Activated CD4-positive, alpha-beta memory T cell treated with anti-CD3 and anti-CD28 coated beads for 36 hours (primary cell): ENCODE measurements at regions not wholly inside any gene's neighbourhood (a gene's known extent, or its start where the extent isn't known, plus 50 kb on each side); places are given as distances from the start of the nearest gene placed in this dataset.
"Not testable (repeated sequence)": the region's sequence is repeated elsewhere in the genome, so short reads cannot be mapped to it uniquely, and the experiment has no call there.

ENCODE experiments used
- CTCF ChIA-PET: fragments of 350-600 bp; sonication (Branson Sonifier 250); formaldehyde crosslinking; loops from one replicate; lab custom pipeline; 2021; ENCODE audit warnings: antibody characterized with exemption, inconsistent platforms; lab: Charles Lee
- POLR2A ChIA-PET: fragments of 350-600 bp; sonication (Branson Sonifier 250); formaldehyde crosslinking; loops from one replicate; lab custom pipeline; 2021; ENCODE audit warnings: antibody characterized with exemption; lab: Charles Lee
- DNase-seq: peaks from one replicate; pipeline ENCODE4 v3.0.0-alpha.2; 2020
- H3K27ac Mint-ChIP-seq: one replicate; pipeline ENCODE4 v1.8.0; 2021; ENCODE audit warnings: mixed read lengths
- H3K27me3 Mint-ChIP-seq: one replicate; pipeline ENCODE4 v1.8.0; 2021; ENCODE audit warnings: mixed read lengths
- H3K36me3 Mint-ChIP-seq: one replicate; pipeline ENCODE4 v1.8.0; 2021; ENCODE audit warnings: mixed read lengths
- H3K4me1 Mint-ChIP-seq: one replicate; pipeline ENCODE4 v1.8.0; 2021; ENCODE audit warnings: low read depth, mixed read lengths
- H3K4me3 Mint-ChIP-seq: one replicate; pipeline ENCODE4 v1.8.0; 2021; ENCODE audit warnings: mild to moderate bottlenecking, mixed read lengths
- H3K9me3 Mint-ChIP-seq: one replicate; pipeline ENCODE4 v1.8.0; 2021; ENCODE audit warnings: mixed read lengths
- intact Hi-C: fragments of 100-400 bp; cut with micrococcal nuclease; formaldehyde crosslinking; loops from one replicate; pipeline ENCODE4 v1.15.1; 2023

DNA sequence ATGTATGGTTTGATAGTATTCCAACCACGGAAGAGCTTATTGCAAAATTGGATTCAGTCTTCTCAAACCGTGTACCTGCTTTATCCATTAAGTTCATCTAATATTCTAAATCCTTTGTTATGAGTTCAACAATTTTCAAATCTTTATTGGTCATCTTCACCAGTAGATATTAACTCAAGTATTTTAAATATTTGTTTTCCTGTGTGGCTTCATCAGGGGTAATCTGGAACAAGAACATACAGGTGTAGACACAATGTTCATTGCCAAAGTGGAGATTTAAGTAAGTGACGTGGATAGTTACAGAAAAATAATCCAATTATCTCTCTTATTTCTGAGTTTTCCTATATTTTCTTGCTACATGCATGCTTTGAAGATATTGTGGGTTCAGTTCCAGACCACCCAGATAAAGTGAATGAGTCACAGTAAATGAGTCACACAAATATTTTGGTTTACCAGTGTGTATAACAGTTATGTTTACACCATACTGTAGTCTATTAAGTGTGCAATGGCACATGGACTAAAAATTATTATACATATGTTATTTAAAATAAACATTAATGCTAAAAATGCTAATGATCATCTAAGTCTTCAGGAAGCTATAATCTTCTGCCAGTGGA lies 429.0 kb upstream of the POT1 start:
- intact Hi-C loops, result no loop called here
- CTCF ChIA-PET, result no interaction called here
- POLR2A ChIA-PET, result no interaction called here
- DNase-seq, result no peak
- Mint-ChIP-seq H3K9me3 (peaks cover 2% of the 10 kb centered on the region), H3K4me1 (no peaks in the 10 kb centered on the region), H3K27ac (no peak overlapping the region), H3K4me3 (no peak overlapping the region), H3K36me3 (no peaks in the 10 kb centered on the region), H3K27me3 (no peaks in the 10 kb centered on the region)

DNA sequence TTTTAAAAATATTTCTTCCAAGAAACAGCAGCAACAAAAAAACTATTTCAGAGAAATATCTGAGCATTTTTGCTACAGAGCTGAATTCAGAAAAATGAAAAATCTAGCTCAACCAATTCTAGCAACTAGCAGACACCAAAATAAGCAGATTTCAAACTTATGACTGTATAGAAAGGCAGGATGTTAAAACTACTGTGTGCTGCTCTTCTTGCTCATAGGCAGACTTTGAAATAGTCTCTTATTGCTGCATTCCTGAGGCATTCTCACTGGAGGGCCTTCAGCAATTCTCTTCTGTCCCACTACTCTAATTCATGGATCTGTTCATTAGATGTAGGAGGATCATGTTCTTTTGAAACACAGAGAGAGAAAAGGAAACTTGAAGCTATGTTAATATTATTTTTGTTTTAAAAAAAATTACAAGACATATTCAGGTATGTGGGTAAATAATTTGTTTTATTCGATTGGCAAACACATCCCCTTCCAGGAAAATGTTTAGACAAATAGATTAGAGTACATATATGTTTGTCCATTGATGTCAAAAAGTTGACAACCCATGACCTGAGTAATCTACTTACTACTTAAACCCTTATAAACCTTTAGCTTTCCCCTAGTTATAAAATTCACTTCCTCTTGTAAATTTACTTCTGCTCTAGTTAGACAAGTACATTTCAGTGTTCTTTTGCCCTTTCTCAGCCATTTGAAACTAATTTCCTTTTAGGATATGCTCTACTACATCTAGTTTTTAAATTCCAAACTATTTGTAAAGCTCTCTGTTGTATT lies 428.2 kb upstream of the POT1 start:
- Mint-ChIP-seq H3K27ac (no peak overlapping the region), H3K9me3 (peaks cover 2% of the 10 kb centered on the region), H3K36me3 (no peaks in the 10 kb centered on the region), H3K4me3 (no peak overlapping the region), H3K27me3 (no peaks in the 10 kb centered on the region), H3K4me1 (no peaks in the 10 kb centered on the region)
- ChIA-PET CTCF (no interaction called here), POLR2A (no interaction called here)
- DNase-seq, result no peak
- intact Hi-C loops, result no loop called here

DNA sequence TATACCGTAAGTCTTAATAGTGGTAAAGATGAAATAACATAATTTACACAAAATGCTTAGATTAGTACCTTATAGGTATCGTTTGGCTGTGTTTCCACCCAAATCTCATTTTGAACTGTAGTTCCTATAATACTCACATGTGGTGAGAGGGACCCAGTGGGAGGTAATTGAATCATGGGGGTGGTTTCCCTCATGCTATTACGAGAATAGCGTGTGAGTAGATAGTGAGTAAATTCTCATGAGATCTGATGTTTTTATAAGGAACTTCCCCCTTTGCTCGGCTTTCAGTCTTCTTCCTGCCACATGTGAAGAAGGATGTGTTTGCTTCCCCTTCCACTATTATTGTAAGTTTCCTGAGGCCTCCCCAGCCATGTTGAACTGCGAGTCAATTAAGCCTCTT lies 426.3 kb upstream of the POT1 start:
- Mint-ChIP-seq H3K36me3 (no peaks in the 10 kb centered on the region), H3K4me1 (no peaks in the 10 kb centered on the region), H3K27me3 (no peaks in the 10 kb centered on the region), H3K9me3 (peaks cover 3% of the 10 kb centered on the region), H3K4me3 (no peak overlapping the region), H3K27ac (no peak overlapping the region)
- ChIA-PET POLR2A (no interaction called here), CTCF (no interaction called here)
- DNase-seq, result no peak
- intact Hi-C loops, result no loop called here

DNA sequence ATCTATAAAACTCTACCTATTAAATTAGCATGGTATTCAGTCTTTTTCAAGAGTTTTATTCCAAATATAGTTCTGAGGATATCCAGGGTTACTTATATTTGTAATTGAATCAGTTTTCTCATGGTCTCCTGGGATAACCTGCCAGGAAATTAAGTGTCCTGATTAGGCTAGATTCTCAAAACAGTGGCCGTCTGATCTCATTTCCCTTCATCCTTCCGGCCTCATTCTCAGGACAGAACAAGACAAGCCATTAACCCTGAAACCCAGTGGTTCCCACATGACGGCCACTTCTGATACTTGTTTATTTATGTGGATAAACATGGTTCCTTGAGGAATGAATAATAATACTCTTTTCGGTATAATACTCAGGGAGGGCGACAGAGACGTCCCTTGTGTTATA lies 417.6 kb upstream of the POT1 start:
- no peaks in the 10 kb centered on the region for H3K4me1 Mint-ChIP-seq
- H3K36me3 Mint-ChIP-seq, result no peaks in the 10 kb centered on the region
- H3K27me3 Mint-ChIP-seq, result no peaks in the 10 kb centered on the region
- intact Hi-C loops, result no loop called here
- ChIA-PET CTCF (no interaction called here), POLR2A (no interaction called here)
- no peak overlapping the region for H3K4me3 Mint-ChIP-seq
- no peak for DNase-seq
- peaks cover 5% of the 10 kb centered on the region for H3K9me3 Mint-ChIP-seq
- no peak overlapping the region for H3K27ac Mint-ChIP-seq

DNA sequence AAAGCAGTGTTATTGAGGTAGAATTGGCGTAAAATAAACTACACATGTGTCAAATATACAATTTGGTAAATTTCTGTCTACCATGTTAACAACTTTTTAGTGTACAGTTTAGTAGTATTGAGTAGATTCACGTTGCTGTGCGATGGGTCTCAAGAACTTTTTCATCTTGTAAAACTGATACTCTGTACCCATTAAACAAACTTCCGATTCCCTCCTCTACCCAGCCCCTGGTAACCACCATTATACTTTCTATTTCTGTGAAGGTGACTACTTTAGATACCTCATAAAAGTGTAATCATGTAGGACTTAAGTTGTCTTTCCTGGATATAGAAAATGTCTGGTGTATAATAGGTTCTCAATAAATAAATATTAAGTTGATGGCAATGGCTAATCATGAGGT lies 408.5 kb upstream of the POT1 start:
- no peaks in the 10 kb centered on the region for H3K4me1 Mint-ChIP-seq
- H3K9me3 Mint-ChIP-seq, result peaks cover 12% of the 10 kb centered on the region
- ChIA-PET CTCF (no interaction called here), POLR2A (no interaction called here)
- intact Hi-C loops, result no loop called here
- DNase-seq, result no peak
- H3K36me3 Mint-ChIP-seq, result no peaks in the 10 kb centered on the region
- H3K4me3 Mint-ChIP-seq, result no peak overlapping the region
- no peak overlapping the region for H3K27ac Mint-ChIP-seq
- H3K27me3 Mint-ChIP-seq, result no peaks in the 10 kb centered on the region

DNA sequence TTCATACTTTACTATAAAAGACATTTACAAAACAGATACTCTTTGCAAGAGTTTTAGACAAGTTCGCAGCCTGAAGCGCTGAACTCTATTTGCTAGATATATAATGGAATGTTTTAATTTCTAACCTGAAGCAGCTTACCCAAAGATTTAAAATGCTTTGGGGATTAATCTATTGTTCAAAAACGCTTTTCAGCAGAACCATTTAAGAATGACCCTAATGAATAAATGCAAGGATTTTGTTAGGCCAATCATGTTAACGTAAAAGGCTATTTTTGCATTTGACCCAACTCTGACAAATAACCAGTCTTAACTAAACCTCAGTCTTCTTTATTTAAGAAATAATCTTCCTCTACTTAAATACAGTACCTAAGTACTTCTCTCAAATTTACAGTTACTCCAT lies 406.7 kb upstream of the POT1 start:
- Mint-ChIP-seq H3K4me1 (no peaks in the 10 kb centered on the region), H3K27me3 (no peaks in the 10 kb centered on the region), H3K27ac (no peak overlapping the region), H3K4me3 (no peak overlapping the region), H3K9me3 (peaks cover 10% of the 10 kb centered on the region), H3K36me3 (no peaks in the 10 kb centered on the region)
- CTCF ChIA-PET, result no interaction called here
- POLR2A ChIA-PET, result no interaction called here
- intact Hi-C loops, result no loop called here
- DNase-seq, result no peak

DNA sequence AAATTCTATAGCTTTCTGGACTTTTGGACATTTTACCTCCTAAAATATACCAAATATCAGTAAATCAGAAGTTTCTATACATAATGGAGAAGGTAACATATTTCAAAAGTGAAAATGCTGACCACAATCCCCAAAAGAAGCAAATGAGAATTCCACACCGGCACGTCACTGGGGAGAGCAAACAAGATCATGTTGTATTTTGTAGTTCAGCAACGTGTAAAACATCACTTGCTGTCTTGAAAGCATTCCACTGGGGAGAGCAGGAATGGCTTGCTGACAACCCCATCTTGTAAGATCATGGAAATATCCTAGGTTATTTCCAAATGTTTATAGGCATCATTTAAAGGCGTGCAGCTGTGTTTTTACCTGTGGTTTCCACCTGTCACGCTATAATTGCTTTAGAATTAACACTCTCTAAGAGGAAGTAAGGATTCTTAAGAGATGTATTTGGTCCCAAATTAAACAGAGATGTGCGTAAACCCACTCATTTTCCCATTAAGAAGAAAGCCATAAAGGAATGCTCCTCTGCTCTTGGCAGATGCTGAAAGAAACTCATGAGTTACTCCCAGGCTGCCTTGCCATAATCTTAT lies 397.1 kb upstream of the POT1 start:
- Mint-ChIP-seq H3K4me1 (no peaks in the 10 kb centered on the region), H3K27me3 (no peaks in the 10 kb centered on the region), H3K27ac (no peak overlapping the region), H3K4me3 (no peak overlapping the region), H3K36me3 (no peaks in the 10 kb centered on the region), H3K9me3 (peaks cover 9% of the 10 kb centered on the region)
- ChIA-PET CTCF (no interaction called here), POLR2A (no interaction called here)
- no peak for DNase-seq
- intact Hi-C loops, result no loop called here

DNA sequence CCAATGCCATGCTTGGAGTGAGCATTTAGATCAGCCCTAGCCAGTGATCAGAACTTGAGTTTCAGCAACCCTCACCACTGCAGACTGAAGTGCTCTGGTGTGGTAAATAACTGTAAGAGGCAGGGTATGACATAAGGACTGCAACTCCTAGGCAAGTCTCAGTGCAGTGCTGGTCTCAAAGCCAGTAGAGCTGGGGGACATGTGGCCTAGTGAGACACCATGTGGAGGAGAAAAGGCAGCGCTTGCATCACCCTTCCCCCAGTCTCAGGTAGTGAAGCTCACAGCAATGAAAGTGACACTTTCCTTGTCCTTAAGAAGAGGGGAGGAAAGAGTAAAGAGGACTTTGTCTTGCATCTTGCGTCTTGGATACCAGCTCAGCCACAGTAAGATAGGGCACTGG lies 386.8 kb upstream of the POT1 start:
- no peak overlapping the region for H3K4me3 Mint-ChIP-seq
- ChIA-PET POLR2A (no interaction called here), CTCF (no interaction called here)
- peaks cover 14% of the 10 kb centered on the region for H3K9me3 Mint-ChIP-seq
- H3K4me1 Mint-ChIP-seq, result no peaks in the 10 kb centered on the region
- H3K36me3 Mint-ChIP-seq, result no peaks in the 10 kb centered on the region
- intact Hi-C loops, result no loop called here
- no peaks in the 10 kb centered on the region for H3K27me3 Mint-ChIP-seq
- DNase-seq, result no peak
- no peak overlapping the region for H3K27ac Mint-ChIP-seq

DNA sequence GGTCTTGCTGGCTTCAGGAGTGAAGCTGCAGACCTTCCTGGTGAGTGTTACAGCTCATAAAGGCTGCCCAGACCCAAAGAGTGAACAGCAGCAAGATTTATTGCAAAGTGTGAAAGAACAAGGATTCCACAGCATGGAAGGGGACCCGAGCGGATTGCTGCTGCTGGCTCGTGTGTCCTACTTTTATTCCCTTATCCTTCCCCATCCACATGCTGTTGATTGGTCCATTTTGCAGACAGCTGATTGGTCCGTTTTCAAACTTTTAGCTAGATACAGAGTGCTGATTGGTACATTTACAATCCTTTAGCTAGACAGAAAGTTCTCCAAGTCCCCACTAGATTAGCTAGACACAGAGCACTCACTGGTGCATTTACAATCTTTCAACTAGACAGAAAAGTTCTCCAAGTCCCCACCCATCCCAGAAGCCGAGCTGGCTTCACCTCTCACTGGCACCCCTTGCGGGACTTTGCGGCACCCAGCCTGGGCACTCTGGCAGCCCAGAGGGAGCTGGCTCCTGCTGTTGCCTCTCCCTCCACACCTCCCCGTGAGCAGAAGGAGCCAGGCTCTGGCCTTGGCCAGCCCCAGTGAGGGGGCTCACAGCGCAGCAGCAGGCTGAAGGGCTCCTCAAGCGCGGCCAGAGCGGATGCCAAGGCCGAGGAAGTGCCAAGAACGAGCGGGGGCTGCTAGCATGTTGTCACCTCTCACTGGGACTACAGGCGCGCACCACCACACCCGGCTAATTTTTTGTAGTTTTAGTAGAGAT lies 369.6 kb upstream of the POT1 start:
- no peak overlapping the region for H3K27ac Mint-ChIP-seq
- H3K4me1 Mint-ChIP-seq, result no peaks in the 10 kb centered on the region
- no peak overlapping the region for H3K4me3 Mint-ChIP-seq

DNA sequence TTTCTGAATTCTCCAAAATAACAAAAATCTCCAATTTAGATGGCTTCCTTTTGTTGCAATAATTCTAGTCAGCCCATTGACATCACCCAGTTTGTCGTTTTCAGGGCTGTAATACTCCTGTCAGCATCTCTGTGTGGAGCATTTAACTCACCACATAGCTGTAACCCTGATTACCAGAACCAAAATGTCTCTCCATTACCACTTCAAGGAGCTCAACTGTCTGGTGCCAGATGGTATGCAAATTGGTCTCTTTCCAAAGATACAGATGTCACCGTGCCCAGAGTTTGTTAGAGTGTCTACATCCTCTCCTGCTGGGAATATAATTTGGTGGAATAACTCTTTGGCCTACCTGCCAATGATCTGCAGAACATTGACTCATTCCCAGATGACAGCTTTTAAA lies 350.3 kb upstream of the POT1 start:
- Mint-ChIP-seq H3K4me3 (no peak overlapping the region), H3K27me3 (no peaks in the 10 kb centered on the region), H3K9me3 (peaks cover 5% of the 10 kb centered on the region), H3K36me3 (no peaks in the 10 kb centered on the region), H3K4me1 (no peaks in the 10 kb centered on the region), H3K27ac (no peak overlapping the region)
- no peak for DNase-seq
- CTCF ChIA-PET, result no interaction called here
- intact Hi-C loops, result no loop called here
- POLR2A ChIA-PET, result interaction anchor here (0.6 kb wide), 1 partner anchor 10 kb away, joined by 6 read pairs; no protein-coding TSS in a partner anchor

More for the DNA sequence above, 369.6 kb upstream of the POT1 start:
- H3K9me3 Mint-ChIP-seq, result peaks cover 3% of the 10 kb centered on the region
- no peak for DNase-seq
- H3K36me3 Mint-ChIP-seq, result no peaks in the 10 kb centered on the region
- ChIA-PET CTCF (no interaction called here), POLR2A (no interaction called here)
- H3K27me3 Mint-ChIP-seq, result no peaks in the 10 kb centered on the region
- intact Hi-C loops, result no loop called here

DNA sequence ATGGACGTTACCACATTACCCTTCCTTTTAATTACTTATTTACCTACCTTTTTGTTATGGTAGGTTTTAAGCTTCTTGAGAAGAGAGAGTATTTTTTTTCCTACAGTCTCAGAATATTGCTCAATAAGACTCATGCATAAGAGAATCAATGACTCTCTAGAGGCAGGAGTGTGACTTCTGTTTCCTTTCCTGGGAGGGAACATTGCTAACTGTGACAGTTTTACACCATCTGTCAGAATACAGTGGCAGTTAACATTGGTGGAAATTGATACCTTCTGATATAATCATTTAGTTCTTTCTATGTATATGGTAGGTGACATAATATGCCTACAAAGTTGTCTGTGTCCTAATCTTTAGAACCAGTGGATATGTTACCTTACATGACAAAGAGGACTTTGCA lies 348.7 kb upstream of the POT1 start:
- CTCF ChIA-PET, result no interaction called here
- no peak for DNase-seq
- intact Hi-C loops, result no loop called here
- Mint-ChIP-seq H3K4me3 (no peak overlapping the region), H3K4me1 (no peaks in the 10 kb centered on the region), H3K27me3 (no peaks in the 10 kb centered on the region), H3K27ac (no peak overlapping the region), H3K36me3 (no peaks in the 10 kb centered on the region), H3K9me3 (peaks cover 13% of the 10 kb centered on the region)
- POLR2A ChIA-PET, result no interaction called here

DNA sequence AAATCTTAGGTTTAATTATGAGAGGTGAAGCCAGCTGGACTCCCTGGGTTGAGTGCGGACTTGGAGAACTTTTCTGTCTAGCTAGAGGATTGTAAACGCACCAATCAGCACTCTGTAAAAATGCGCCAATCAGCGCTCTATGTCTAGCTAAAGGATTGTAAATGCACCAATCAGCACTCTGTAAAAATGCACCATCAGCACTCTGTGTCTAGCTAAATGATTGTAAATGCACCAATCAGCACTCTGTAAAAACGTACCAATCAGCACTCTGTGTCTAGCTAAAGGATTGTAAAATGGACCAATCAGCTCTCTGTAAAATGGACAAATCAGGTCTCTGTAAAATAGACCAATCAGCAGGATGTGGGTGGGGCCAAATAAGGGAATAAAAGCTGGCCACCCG lies 345.1 kb upstream of the POT1 start:
- intact Hi-C loops, H3K4me3 Mint-ChIP-seq, DNase-seq, H3K27me3 Mint-ChIP-seq, POLR2A ChIA-PET, H3K4me1 Mint-ChIP-seq, CTCF ChIA-PET, H3K27ac Mint-ChIP-seq, H3K36me3 Mint-ChIP-seq: not testable (repeated sequence)
- peaks cover 19% of the 10 kb centered on the region for H3K9me3 Mint-ChIP-seq
